Mesodermal cell (in vitro differentiated cells): ENCODE measurements at regions not wholly inside any gene's neighbourhood (a gene's known extent, or its start where the extent isn't known, plus 50 kb on each side); places are given as distances from the start of the nearest gene placed in this dataset.
"Not testable (repeated sequence)": the region's sequence is repeated elsewhere in the genome, so short reads cannot be mapped to it uniquely, and the experiment has no call there.

Experiments used
- H3K27ac ChIP-seq: 2 replicates; pipeline ENCODE4 v1.7.0; 2013; ENCODE audit warnings: mild to moderate bottlenecking, low read depth, low read length, moderate library complexity; ENCODE audit not compliant: severe bottlenecking
- H3K36me3 ChIP-seq: 2 replicates; pipeline ENCODE4 v1.7.1; 2013; ENCODE audit warnings: mild to moderate bottlenecking, low read length, moderate library complexity; ENCODE audit not compliant: control insufficient read depth, insufficient read depth
- H3K4me1 ChIP-seq: one replicate; pipeline ENCODE4 v1.7.1; 2013; ENCODE audit warnings: mild to moderate bottlenecking, low read length; ENCODE audit not compliant: insufficient read depth, control insufficient read depth, poor library complexity, severe bottlenecking
- H3K4me3 ChIP-seq: 2 replicates; pipeline ENCODE4 v1.7.0; 2013; ENCODE audit warnings: low read length, control low read depth, mild to moderate bottlenecking; ENCODE audit not compliant: insufficient read depth, poor library complexity, severe bottlenecking; ENCODE audit errors: extremely low read depth
- H3K9me3 ChIP-seq: 2 replicates; pipeline ENCODE4 v1.7.1; 2013; ENCODE audit warnings: mild to moderate bottlenecking, low read length, moderate library complexity; ENCODE audit not compliant: control insufficient read depth
- WGBS, 2 experiments: methylation state at CpG; one replicate each; pipeline ENCODE4 v1.1.5; 2013; ENCODE audit warnings: missing lambda C conversion rate in 2 of 2; ENCODE audit not compliant: insufficient coverage in 2 of 2; 5-methylcytosine and 5-hydroxymethylcytosine counted together

GRCh38 chr12:73585136-73585535 is 952.5 kb upstream of the ATXN7L3B start:
- Histone ChIP-seq H3K9me3 (no peaks in the 10 kb centered on the region), H3K4me3 (no peak overlapping the region), H3K4me1 (no peaks in the 10 kb centered on the region), H3K27ac (no peak overlapping the region), H3K36me3 (no peaks in the 10 kb centered on the region)
- WGBS, 2 experiments: no CpG with 5 or more reads among the region's 4 CpGs

- H3K36me3 ChIP-seq: no peaks in the 10 kb centered on the region
- H3K4me3 ChIP-seq: no peak overlapping the region
- H3K27ac ChIP-seq: no peak overlapping the region
- no peaks in the 10 kb centered on the region for H3K9me3 ChIP-seq
- no peaks in the 10 kb centered on the region for H3K4me1 ChIP-seq
- WGBS, 2 experiments: no CpG with 5 or more reads among the region's 1 CpG
Observed at GRCh38 chr12:73589220-73589619, 948.4 kb upstream of the ATXN7L3B start.

- Histone ChIP-seq H3K4me3 (no peak overlapping the region), H3K9me3 (no peaks in the 10 kb centered on the region), H3K4me1 (no peaks in the 10 kb centered on the region), H3K36me3 (no peaks in the 10 kb centered on the region), H3K27ac (no peak overlapping the region)
- no CpG with 5 or more reads among the region's 1 CpG for WGBS, 2 experiments
Observed at GRCh38 chr12:73598626-73599025, 939.0 kb upstream of the ATXN7L3B start.

GRCh38 chr12:73599268-73599667 is 938.4 kb upstream of the ATXN7L3B start:
- no peak overlapping the region for H3K27ac ChIP-seq
- no peaks in the 10 kb centered on the region for H3K9me3 ChIP-seq
- WGBS, 2 experiments: no CpG with 5 or more reads among the region's 2 CpGs
- H3K4me3 ChIP-seq: no peak overlapping the region
- H3K4me1 ChIP-seq: no peaks in the 10 kb centered on the region
- no peaks in the 10 kb centered on the region for H3K36me3 ChIP-seq

GRCh38 chr12:73605925-73606324 is 931.7 kb upstream of the ATXN7L3B start:
- H3K9me3 ChIP-seq, H3K36me3 ChIP-seq, H3K4me1 ChIP-seq, H3K4me3 ChIP-seq, H3K27ac ChIP-seq: not testable (repeated sequence)
- 77 to 87% methylated on average over 6 to 7 of the region's 9 CpGs for WGBS, 2 experiments

- H3K4me1 ChIP-seq: no peaks in the 10 kb centered on the region
- no peak overlapping the region for H3K27ac ChIP-seq
- no peak overlapping the region for H3K4me3 ChIP-seq
- no peaks in the 10 kb centered on the region for H3K36me3 ChIP-seq
- H3K9me3 ChIP-seq: no peaks in the 10 kb centered on the region
Observed at GRCh38 chr12:73612551-73612950, 925.1 kb upstream of the ATXN7L3B start.

GRCh38 chr12:73623421-73623820 is 914.2 kb upstream of the ATXN7L3B start:
- no peaks in the 10 kb centered on the region for H3K9me3 ChIP-seq
- H3K27ac ChIP-seq: no peak overlapping the region
- WGBS, 2 experiments: 100% methylated on average over 1 of the region's 2 CpGs; no CpG with 5 or more reads in 1 of the 2 experiments
- H3K36me3 ChIP-seq: no peaks in the 10 kb centered on the region
- H3K4me1 ChIP-seq: no peaks in the 10 kb centered on the region
- no peak overlapping the region for H3K4me3 ChIP-seq

- no peak overlapping the region for H3K4me3 ChIP-seq
- H3K4me1 ChIP-seq: no peaks in the 10 kb centered on the region
- H3K27ac ChIP-seq: no peak overlapping the region
- H3K36me3 ChIP-seq: no peaks in the 10 kb centered on the region
- H3K9me3 ChIP-seq: no peaks in the 10 kb centered on the region
Observed at GRCh38 chr12:73625226-73625625, 912.4 kb upstream of the ATXN7L3B start.

GRCh38 chr12:73629171-73629570 is 908.5 kb upstream of the ATXN7L3B start:
- H3K27ac ChIP-seq: no peak overlapping the region
- H3K9me3 ChIP-seq: no peaks in the 10 kb centered on the region
- H3K36me3 ChIP-seq: no peaks in the 10 kb centered on the region
- no peaks in the 10 kb centered on the region for H3K4me1 ChIP-seq
- H3K4me3 ChIP-seq: no peak overlapping the region
- WGBS, 2 experiments: 67 to 100% methylated on average over 1 to 2 of the region's 5 CpGs

GRCh38 chr12:73629893-73630831 is 907.5 kb upstream of the ATXN7L3B start:
- no peaks in the 10 kb centered on the region for H3K9me3 ChIP-seq
- H3K4me3 ChIP-seq: no peak overlapping the region
- H3K27ac ChIP-seq: no peak overlapping the region
- no peaks in the 10 kb centered on the region for H3K36me3 ChIP-seq
- H3K4me1 ChIP-seq: peaks cover 4% of the 10 kb centered on the region
- WGBS, 2 experiments: 0 to 20% methylated on average over 1 of the region's 4 CpGs

GRCh38 chr12:73632191-73632590 is 905.4 kb upstream of the ATXN7L3B start:
- H3K9me3 ChIP-seq: no peaks in the 10 kb centered on the region
- H3K4me3 ChIP-seq: no peak overlapping the region

More at GRCh38 chr12:73632191-73632590, 905.4 kb upstream of the ATXN7L3B start:
- no peaks in the 10 kb centered on the region for H3K36me3 ChIP-seq
- H3K27ac ChIP-seq: no peak overlapping the region
- peaks cover 10% of the 10 kb centered on the region for H3K4me1 ChIP-seq
